K562 (cell line): ENCODE measurements at regions not wholly inside any gene's neighbourhood (a gene's known extent, or its start where the extent isn't known, plus 50 kb on each side); places are given as distances from the start of the nearest gene placed in this dataset.

ENCODE experiments used
- ATAC-seq: fragments of 200-7000 bp; cut with Tn5 transposase; 3 replicates; pipeline ENCODE4 v1.9.1; 2020; ENCODE audit warnings: moderate library complexity
- BruUV-seq: library from RNA; stranded (reverse); fragments of 400-500 nt; replicated peaks from 2 replicates; lab custom pipeline; 2021; lab: Mats Ljungman, UMichigan
- CTCF ChIA-PET: fragments of 300-600 bp; formaldehyde crosslinking; extraction: SDS; loops from one replicate; lab custom pipeline; 2021; ENCODE audit warnings: low intra/inter-chr PET ratio; lab: Yijun Ruan, JAX
- POLR2A ChIA-PET: fragments of 300-600, 350-650 bp; sonication (Branson Sonifier 250); formaldehyde crosslinking; extraction: SDS; loops from one replicate; lab custom pipeline; 2021; ENCODE audit warnings: antibody characterized with exemption, inconsistent platforms; lab: Yijun Ruan, JAX
- DNase-seq, 4 experiments: peaks; one replicate each; pipeline versions ENCODE4 v3.0.0 to v3.0.0-alpha.2; 2011 to 2018; ENCODE audit warnings: low spot score in 3 of 4, mixed read lengths in 3 of 4; ENCODE audit errors: extremely low read depth in 1 of 4
- FAIRE-seq: peaks from 2 replicates; lab custom pipeline; 2011; peaks lifted over from hg19 to GRCh38; lab: Jason Lieb, UNC
- H2AFZ ChIP-seq: 2 replicates; pipeline ENCODE4 v1.6.0; 2011; ENCODE audit warnings: low read depth, low read length, control low read depth, inconsistent platforms
- H3K27ac ChIP-seq: fragments of 200-600 bp; 3 replicates; pipeline ENCODE4 v1.8.0; 2011; ENCODE audit warnings: low read depth, mild to moderate bottlenecking, control low read depth, inconsistent platforms, low read length, moderate library complexity, mixed read lengths; ENCODE audit errors: extremely low read depth
- H3K27me3 ChIP-seq, 2 experiments: fragments of 300-600 bp in 1 of 2; 2 replicates in 1 of 2; 3 replicates in 1 of 2; pipeline versions ENCODE4 v1.6.0 to v1.8.0; 2011; ENCODE audit warnings: inconsistent platforms in 2 of 2, low read length in 2 of 2, mild to moderate bottlenecking in 1 of 2, mixed read lengths in 1 of 2, moderate library complexity in 1 of 2; ENCODE audit not compliant: control insufficient read depth in 2 of 2, insufficient read depth in 2 of 2
- H3K36me3 ChIP-seq: fragments of 300-600 bp; 3 replicates; pipeline ENCODE4 v1.8.0; 2011; ENCODE audit warnings: mild to moderate bottlenecking, low read length, inconsistent platforms; ENCODE audit not compliant: control insufficient read depth, insufficient read depth
- H3K4me1 ChIP-seq, 2 experiments: fragments of 200-600 bp in 1 of 2; replicated peaks in 1 of 2; 2 replicates in 1 of 2; 3 replicates in 1 of 2; pipeline versions ENCODE4 v1.5.1 to v1.8.0; 2011; ENCODE audit warnings: inconsistent platforms in 2 of 2, low read length in 2 of 2, mild to moderate bottlenecking in 1 of 2, mixed read lengths in 1 of 2, moderate library complexity in 1 of 2; ENCODE audit not compliant: control insufficient read depth in 2 of 2, insufficient read depth in 2 of 2
- H3K4me2 ChIP-seq: 2 replicates; pipeline ENCODE4 v1.6.1; 2011; ENCODE audit warnings: low read length, control low read depth, inconsistent platforms, mixed read lengths; ENCODE audit not compliant: insufficient read depth
- H3K4me3 ChIP-seq: fragments of 200-600 bp; sonication (generic), shearing (Covaris generic); 2 replicates; pipeline ENCODE4 v1.5.1; 2016; ENCODE audit warnings: control low read depth, inconsistent platforms
- H3K79me2 ChIP-seq: fragments of 200-600 bp; 3 replicates; pipeline ENCODE4 v1.8.0; 2011; ENCODE audit warnings: low read length, inconsistent platforms; ENCODE audit not compliant: control insufficient read depth, insufficient read depth
- H3K9ac ChIP-seq, 2 experiments: 2 replicates each; pipeline versions ENCODE4 v1.6.0 to v1.6.1; 2011; ENCODE audit warnings: low read depth in 2 of 2, low read length in 2 of 2, control low read depth in 1 of 2, inconsistent platforms in 1 of 2, mild to moderate bottlenecking in 1 of 2, mixed read lengths in 1 of 2; ENCODE audit not compliant: insufficient read depth in 1 of 2
- H3K9me1 ChIP-seq: one replicate; pipeline ENCODE4 v1.6.0; 2011; ENCODE audit warnings: inconsistent platforms, mild to moderate bottlenecking, low read length, moderate library complexity; ENCODE audit not compliant: control insufficient read depth, insufficient read depth
- H3K9me3 ChIP-seq: replicated peaks from 2 replicates; pipeline ENCODE4 v1.5.1; 2011; ENCODE audit warnings: low read depth, low read length, inconsistent platforms; ENCODE audit not compliant: control insufficient read depth, insufficient read depth
- H4K20me1 ChIP-seq: replicated peaks from 2 replicates; pipeline ENCODE4 v1.6.1; 2011; ENCODE audit warnings: low read length, inconsistent platforms, mixed read lengths; ENCODE audit not compliant: control insufficient read depth, insufficient read depth
- ARID1B ChIP-seq: fragments of 450-650 bp; IDR thresholded peaks from 2 replicates; pipeline ENCODE4 v1.6.1; 2016; ENCODE audit warnings: antibody characterized with exemption, mild to moderate bottlenecking, inconsistent platforms
- CBFA2T2 ChIP-seq: fragments of 450-650 bp; conservative IDR thresholded peaks from 2 replicates; pipeline ENCODE4 v1.6.1; 2017; ENCODE audit warnings: mild to moderate bottlenecking
- CBFA2T3 ChIP-seq: fragments of 450-650 bp; IDR thresholded peaks from 2 replicates; pipeline ENCODE4 v1.6.1; 2017
- RUNX1 ChIP-seq: sonication (generic); IDR thresholded peaks from 2 replicates; pipeline ENCODE4 v1.6.1; 2016; ENCODE audit warnings: antibody characterized with exemption, low read depth
- SIN3A ChIP-seq, 2 experiments: fragments of 150-350 bp in 1 of 2; IDR thresholded peaks; 2 replicates each; pipeline ENCODE4 v1.6.1; 2011 to 2016; ENCODE audit warnings: borderline replicate concordance in 2 of 2, low read depth in 2 of 2, low read length in 2 of 2, mild to moderate bottlenecking in 2 of 2, moderate library complexity in 2 of 2; ENCODE audit not compliant: control insufficient read depth in 1 of 2
- TAF7 ChIP-seq: fragments of 450-650 bp; IDR thresholded peaks from 2 replicates; pipeline ENCODE4 v1.6.1; 2016; ENCODE audit warnings: missing genetic modification characterization, missing compliant biosample characterization
- TAL1 ChIP-seq: fragments of 450-650 bp; IDR thresholded peaks from 2 replicates; pipeline ENCODE4 v1.6.1; 2016; ENCODE audit warnings: mild to moderate bottlenecking
- WGBS: fragments of 100-300 bp; shearing (Covaris generic); methylation state at CpG from one replicate; pipeline ENCODE4 v1.1.6; 2016; ENCODE audit warnings: low coverage, mixed read lengths; ENCODE audit not compliant: insufficient coverage; ENCODE audit errors: missing lambda C conversion rate; 5-methylcytosine and 5-hydroxymethylcytosine counted together
- in situ Hi-C: fragments of 300-500 bp; cut with MboI; formaldehyde crosslinking; loops from 4 replicates; pipeline ENCODE4 v1.15.0; 2018; ENCODE audit warnings: inconsistent platforms, mixed read lengths
- intact Hi-C: fragments of 100-400 bp; cut with micrococcal nuclease; formaldehyde crosslinking; loops from 2 replicates; pipeline ENCODE4 v1.14.2; 2022

- H3K27ac ChIP-seq, result no peak overlapping the region
- 1% methylated on average over 11 of the region's 12 CpGs for WGBS
- H3K9me3 ChIP-seq, result 0 out of 2 replicates have a peak, but pooled peaks cover 2% of the 10 kb centered on the region
- ChIA-PET POLR2A (no interaction called here), CTCF (interaction anchor here (0.5 kb wide), 1 partner anchor 159 kb away, joined by 4 read pairs; no protein-coding TSS in a partner anchor)
- intact Hi-C loops (no loop called here), in situ Hi-C loops (no loop called here)
- H3K79me2 ChIP-seq, result no peaks in the 10 kb centered on the region
- H4K20me1 ChIP-seq, result no peaks in the 10 kb centered on the region
- H3K4me3 ChIP-seq, result no peak overlapping the region
- peak in 1 of 4 experiments; percentile 36 for DNase-seq
- no peak overlapping the region for H3K9ac ChIP-seq
- H3K27me3 ChIP-seq, result no peaks in the 10 kb centered on the region
- no peak overlapping the region for H3K4me2 ChIP-seq
- no TSS peak for BruUV-seq
- H3K4me1 ChIP-seq, result no peaks in the 10 kb centered on the region
- peak; percentile 43; the same call in 1 of the 2 replicates for TF ChIP-seq ARID1B
- TF ChIP-seq TAL1, result peak; percentile 54
- no peak for TF ChIP-seq TAF7 (tag)
- TF ChIP-seq CBFA2T3, result peak; percentile 74; the same call in 1 of the 2 replicates
- peak; percentile 61 for TF ChIP-seq CBFA2T2
- no peak for TF ChIP-seq SIN3A (IDR thresholded peaks at IDR 0.05; ENCODE audit: borderline replicate concordance in 2 of 2, control insufficient read depth in 1 of 2, low read depth in 2 of 2, low read length in 2 of 2)
- no peak for TF ChIP-seq RUNX1
- H3K9me1 ChIP-seq, result no peaks in the 10 kb centered on the region
- no peaks in the 10 kb centered on the region for H3K36me3 ChIP-seq
- FAIRE-seq, result no peak
- peak; percentile 55 for ATAC-seq
- no peak overlapping the region for H2AFZ ChIP-seq
These were observed 442.6 kb downstream of the MAT2B start for GRCh38 chr5:163947848-163948666.
